H1 (cell line): ENCODE measurements at regions not wholly inside any gene's neighbourhood (a gene's known extent, or its start where the extent isn't known, plus 50 kb on each side); places are given as distances from the start of the nearest gene placed in this dataset.

Experiments
- CTCF ChIA-PET: fragments of 300-600 bp; sonication (Branson Sonifier 250); formaldehyde crosslinking; loops from one replicate; lab custom pipeline; 2021; ENCODE audit not compliant: partially characterized antibody; lab: Charles Lee
- POLR2A ChIA-PET: fragments of 300-600 bp; sonication (Branson Sonifier 250); formaldehyde crosslinking; loops from one replicate; lab custom pipeline; 2021; ENCODE audit warnings: inconsistent platforms; ENCODE audit not compliant: partially characterized antibody; lab: Charles Lee
- DNase-seq, 2 experiments: peaks; one replicate each; pipeline versions ENCODE4 v3.0.0 to v3.0.0-alpha.2; 2010 to 2022; ENCODE audit warnings: low spot score in 2 of 2, low read depth in 1 of 2, mixed read lengths in 1 of 2
- FAIRE-seq: peaks from 2 replicates; lab custom pipeline; 2011; peaks lifted over from hg19 to GRCh38; lab: Jason Lieb, UNC
- H2AFZ ChIP-seq: 2 replicates; pipeline ENCODE4 v1.8.1; 2012; ENCODE audit warnings: low read length, inconsistent platforms
- H2AK5ac ChIP-seq: 2 replicates; pipeline ENCODE4 v1.6.1; 2013; ENCODE audit warnings: low read depth, low read length
- H2BK120ac ChIP-seq: replicated peaks from 2 replicates; pipeline ENCODE3; 2013; ENCODE audit warnings: low read depth, low read length, inconsistent platforms
- H2BK12ac ChIP-seq: 2 replicates; pipeline ENCODE4 v1.6.1; 2013; ENCODE audit warnings: low read depth, low read length
- H2BK15ac ChIP-seq: 2 replicates; pipeline ENCODE4 v1.6.1; 2013; ENCODE audit warnings: low read length
- H2BK20ac ChIP-seq: 2 replicates; pipeline ENCODE4 v1.6.1; 2013; ENCODE audit warnings: low read length
- H2BK5ac ChIP-seq: 2 replicates; pipeline ENCODE4 v1.6.1; 2013; ENCODE audit warnings: low read depth, low read length
- H3K14ac ChIP-seq: 2 replicates; pipeline ENCODE4 v1.6.1; 2013; ENCODE audit warnings: inconsistent platforms; ENCODE audit not compliant: insufficient read length
- H3K18ac ChIP-seq: 2 replicates; pipeline ENCODE4 v1.6.1; 2013; ENCODE audit warnings: low read length; ENCODE audit errors: extremely low read depth
- H3K23ac ChIP-seq: 2 replicates; pipeline ENCODE4 v1.6.1; 2013; ENCODE audit warnings: inconsistent platforms; ENCODE audit not compliant: insufficient read length
- H3K23me2 ChIP-seq: 2 replicates; pipeline ENCODE4 v1.6.1; 2013; ENCODE audit warnings: low read depth, low read length
- H3K27ac ChIP-seq: 2 replicates; pipeline ENCODE4 v1.6.1; 2011; ENCODE audit warnings: low read depth, low read length, inconsistent platforms
- H3K27me3 ChIP-seq, 4 experiments: replicated peaks in 1 of 4; 1 replicate in 1 of 4; 2 replicates in 3 of 4; pipeline versions ENCODE4 v1.6.1 to v1.8.1; 2011 to 2013; ENCODE audit warnings: low read length in 3 of 4, mild to moderate bottlenecking in 3 of 4, inconsistent platforms in 2 of 4, mixed read lengths in 2 of 4, moderate library complexity in 1 of 4; ENCODE audit not compliant: control insufficient read depth in 3 of 4, insufficient read depth in 3 of 4; ENCODE audit errors: extremely low read depth in 1 of 4
- H3K36me3 ChIP-seq, 4 experiments: 2 replicates each; pipeline versions ENCODE4 v1.6.1 to v1.8.1; 2011 to 2013; ENCODE audit warnings: mild to moderate bottlenecking in 4 of 4, low read length in 3 of 4, moderate library complexity in 2 of 4, control low read depth in 1 of 4, inconsistent platforms in 1 of 4; ENCODE audit not compliant: insufficient read depth in 4 of 4, control insufficient read depth in 2 of 4
- H3K4ac ChIP-seq: replicated peaks from 2 replicates; pipeline ENCODE3; 2013; ENCODE audit warnings: low read length, low read depth, mixed read lengths, inconsistent platforms; ENCODE audit not compliant: insufficient read length
- H3K4me1 ChIP-seq, 4 experiments: replicated peaks in 1 of 4; 1 replicate in 1 of 4; 2 replicates in 3 of 4; pipeline versions ENCODE4 v1.6.1 to v1.8.1; 2011 to 2013; ENCODE audit warnings: low read length in 3 of 4, inconsistent platforms in 2 of 4, mixed read lengths in 1 of 4; ENCODE audit not compliant: insufficient read depth in 4 of 4, control insufficient read depth in 3 of 4
- H3K4me2 ChIP-seq, 2 experiments: 2 replicates each; pipeline versions ENCODE4 v1.6.1 to v1.8.1; 2011 to 2013; ENCODE audit warnings: low read depth in 2 of 2, low read length in 2 of 2, control low read depth in 1 of 2, inconsistent platforms in 1 of 2, mild to moderate bottlenecking in 1 of 2; ENCODE audit not compliant: insufficient read depth in 1 of 2
- H3K4me3 ChIP-seq, 4 experiments: fragments of 200-600, 300-600 bp in 1 of 4; sonication (generic), shearing (Covaris generic), sonication (Bioruptor Twin) in 1 of 4; 2 replicates each; pipeline versions ENCODE4 v1.5.1 to v1.8.1; 2011 to 2016; ENCODE audit warnings: low read length in 4 of 4, low read depth in 3 of 4, control low read depth in 2 of 4, inconsistent platforms in 2 of 4, mild to moderate bottlenecking in 2 of 4, mixed read lengths in 1 of 4, moderate library complexity in 1 of 4; ENCODE audit not compliant: insufficient read depth in 2 of 4; ENCODE audit errors: extremely low read depth in 1 of 4
- H3K56ac ChIP-seq: replicated peaks from 2 replicates; pipeline ENCODE3; 2013; ENCODE audit warnings: low read depth, mild to moderate bottlenecking, mixed read lengths, low read length, inconsistent platforms; ENCODE audit not compliant: insufficient read length
- H3K79me1 ChIP-seq: 2 replicates; pipeline ENCODE4 v1.6.1; 2013; ENCODE audit warnings: low read depth, low read length, control low read depth
- H3K79me2 ChIP-seq, 2 experiments: 2 replicates each; pipeline versions ENCODE4 v1.6.1 to v1.8.1; 2012 to 2013; ENCODE audit warnings: low read length in 2 of 2, mild to moderate bottlenecking in 2 of 2, inconsistent platforms in 1 of 2; ENCODE audit not compliant: insufficient read depth in 2 of 2, control insufficient read depth in 1 of 2
- H3K9ac ChIP-seq, 4 experiments: replicated peaks in 1 of 4; 1 replicate in 1 of 4; 2 replicates in 3 of 4; pipeline versions ENCODE4 v1.6.1 to v1.8.1; 2011 to 2013; ENCODE audit warnings: low read depth in 3 of 4, low read length in 3 of 4, control low read depth in 2 of 4, mild to moderate bottlenecking in 2 of 4, moderate library complexity in 2 of 4, inconsistent platforms in 1 of 4; ENCODE audit errors: extremely low read depth in 1 of 4
- H3K9me3 ChIP-seq, 2 experiments: 2 replicates each; pipeline versions ENCODE4 v1.6.1 to v1.8.1; 2012 to 2013; ENCODE audit warnings: mild to moderate bottlenecking in 2 of 2, moderate library complexity in 2 of 2, control low read depth in 1 of 2, inconsistent platforms in 1 of 2, low read depth in 1 of 2, low read length in 1 of 2, mixed read lengths in 1 of 2; ENCODE audit not compliant: insufficient read depth in 2 of 2
- H4K20me1 ChIP-seq, 2 experiments: replicated peaks in 1 of 2; 2 replicates each; pipeline versions ENCODE3 to v1.8.1; 2011 to 2013; ENCODE audit warnings: inconsistent platforms in 2 of 2, low read length in 2 of 2, mild to moderate bottlenecking in 1 of 2; ENCODE audit not compliant: insufficient read depth in 2 of 2, control insufficient read depth in 1 of 2
- H4K5ac ChIP-seq: 2 replicates; pipeline ENCODE4 v1.6.1; 2013; ENCODE audit warnings: low read length, low read depth, mixed read lengths, inconsistent platforms; ENCODE audit not compliant: insufficient read length
- H4K8ac ChIP-seq: 2 replicates; pipeline ENCODE4 v1.8.0; 2013; ENCODE audit warnings: mild to moderate bottlenecking, moderate library complexity, low read length, inconsistent platforms; ENCODE audit not compliant: insufficient read depth; ENCODE audit errors: extremely low read depth
- H4K91ac ChIP-seq: replicated peaks from 2 replicates; pipeline ENCODE3; 2013; ENCODE audit warnings: low read length, mixed read lengths, inconsistent platforms; ENCODE audit not compliant: insufficient read length
- BRCA1 ChIP-seq: IDR thresholded peaks from 2 replicates; pipeline ENCODE4 v1.6.1; 2012; ENCODE audit warnings: low read depth, low read length, improper control_type of control experiment
- CBX5 ChIP-seq: fragments of 300-800, 300-1000 bp; sonication (generic); IDR thresholded peaks from 2 replicates; pipeline ENCODE4 v1.7.1; 2016; ENCODE audit warnings: antibody characterized with exemption, low read length, low read depth
- GTF2F1 ChIP-seq: IDR thresholded peaks from 2 replicates; pipeline ENCODE4 v1.6.1; 2012; ENCODE audit warnings: low read depth, low read length, improper control_type of control experiment, borderline replicate concordance
- HDAC6 ChIP-seq: IDR thresholded peaks from one replicate; pipeline ENCODE4 v1.7.1; 2012; ENCODE audit warnings: low read depth, mild to moderate bottlenecking, inconsistent platforms, low read length, moderate library complexity
- JUN ChIP-seq: IDR thresholded peaks from 2 replicates; pipeline ENCODE4 v1.6.1; 2011; ENCODE audit warnings: low read depth, mild to moderate bottlenecking, improper control_type of control experiment, low read length
- NANOG ChIP-seq: IDR thresholded peaks from 2 replicates; pipeline ENCODE4 v1.6.1; 2011; ENCODE audit warnings: low read length, low read depth, mild to moderate bottlenecking, inconsistent platforms; ENCODE audit not compliant: insufficient read depth, poor library complexity, severe bottlenecking
- RAD21 ChIP-seq, 2 experiments: IDR thresholded peaks in 1 of 2; conservative IDR thresholded peaks in 1 of 2; 2 replicates each; pipeline ENCODE4 v1.6.1; 2011; ENCODE audit warnings: low read depth in 2 of 2, low read length in 2 of 2, improper control_type of control experiment in 1 of 2, inconsistent platforms in 1 of 2, mild to moderate bottlenecking in 1 of 2, moderate library complexity in 1 of 2
- RBBP5 ChIP-seq: IDR thresholded peaks from 2 replicates; pipeline ENCODE4 v1.7.1; 2012; ENCODE audit warnings: low read depth, mild to moderate bottlenecking, inconsistent platforms, low read length, moderate library complexity, borderline replicate concordance
- SIX5 ChIP-seq: IDR thresholded peaks from 2 replicates; pipeline ENCODE4 v1.6.1; 2011; ENCODE audit warnings: mild to moderate bottlenecking, low read depth, low read length
- SP1 ChIP-seq: IDR thresholded peaks from 2 replicates; pipeline ENCODE4 v1.6.1; 2011; ENCODE audit warnings: low read depth, low read length
- SP4 ChIP-seq: IDR thresholded peaks from 2 replicates; pipeline ENCODE4 v1.6.1; 2012; ENCODE audit warnings: low read length, inconsistent platforms
- TAF7 ChIP-seq: optimal IDR thresholded peaks from 2 replicates; pipeline ENCODE3; 2011; ENCODE audit warnings: low read depth, mild to moderate bottlenecking, inconsistent platforms, low read length, moderate library complexity, borderline replicate concordance
- WGBS, 2 experiments: shearing (Covaris generic) in 1 of 2; methylation state at CpG; one replicate each; pipeline versions ENCODE4 v1.1.6 to v1.1.7; 2013 to 2015; ENCODE audit warnings: low lambda C conversion rate in 2 of 2, mixed read lengths in 2 of 2, inconsistent platforms in 1 of 2, low coverage in 1 of 2, missing lambda C conversion rate in 1 of 2; ENCODE audit not compliant: insufficient replicate concordance in 2 of 2, insufficient coverage in 1 of 2, insufficient read length in 1 of 2; ENCODE audit errors: extremely low coverage in 1 of 2, missing lambda C conversion rate in 1 of 2; 5-methylcytosine and 5-hydroxymethylcytosine counted together

DNA sequence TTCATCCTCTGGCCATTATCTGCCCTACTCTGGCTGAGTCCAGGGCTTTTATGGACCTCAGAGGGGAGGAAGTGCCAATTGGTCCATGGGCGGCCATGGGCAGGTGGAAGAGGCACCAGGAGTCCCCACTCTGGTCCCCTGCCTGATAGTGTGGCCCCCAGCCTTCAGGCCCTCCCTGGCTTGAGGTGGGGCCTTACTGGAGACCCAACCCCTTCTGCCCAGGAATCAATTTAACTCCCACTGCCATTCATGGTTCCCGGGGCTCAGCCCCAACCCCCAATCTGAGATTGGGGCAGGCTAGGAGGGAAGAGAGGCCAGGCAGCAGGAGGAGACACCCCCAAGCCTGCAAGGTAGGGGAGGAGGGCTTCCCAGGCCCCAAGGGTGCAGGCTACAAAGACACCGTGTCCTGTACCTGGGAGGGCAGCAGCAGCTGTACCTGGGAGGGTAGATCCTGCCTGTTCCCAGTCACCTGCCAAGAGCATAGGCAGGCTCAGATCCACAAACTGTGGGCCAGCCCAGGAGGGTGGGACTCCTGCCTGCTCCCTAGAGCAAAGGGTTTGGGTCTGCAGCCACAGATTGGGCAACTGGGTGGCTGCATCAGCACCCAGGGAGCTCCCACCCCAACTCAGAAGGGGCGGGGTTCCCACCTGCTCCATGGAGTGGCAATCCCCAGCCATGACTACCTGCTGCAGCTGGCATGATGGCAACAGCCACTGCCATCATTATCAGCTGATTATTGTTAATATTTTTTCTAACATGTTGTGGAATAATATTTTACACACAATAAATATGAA, 1044.1 kb upstream of the B3GALT2 start:
- Histone ChIP-seq H3K4me3 (no peak overlapping the region), H3K4me1 (no peaks in the 10 kb centered on the region), H2AFZ (no peak overlapping the region), H3K56ac (no peak overlapping the region), H3K79me2 (no peaks in the 10 kb centered on the region), H4K20me1 (no peaks in the 10 kb centered on the region), H3K14ac (no peak overlapping the region), H4K91ac (no peak overlapping the region), H3K27me3 (no peaks in the 10 kb centered on the region), H4K5ac (no peak overlapping the region), H2BK15ac (no peak overlapping the region), H3K36me3 (no peaks in the 10 kb centered on the region), H3K18ac (no peak overlapping the region), H2BK12ac (no peak overlapping the region), H3K23me2 (no peaks in the 10 kb centered on the region), H2BK5ac (no peak overlapping the region), H3K79me1 (no peaks in the 10 kb centered on the region), H3K27ac (no peak overlapping the region), H3K23ac (no peak overlapping the region), H3K4me2 (no peak overlapping the region), H3K4ac (no peak overlapping the region), H2BK20ac (no peak overlapping the region), H4K8ac (0 out of 2 replicates have a peak overlapping the region, but pooled peaks have one; percentile 14), H3K9ac (no peak overlapping the region), H3K9me3 (no peaks in the 10 kb centered on the region), H2BK120ac (no peak overlapping the region), H2AK5ac (no peak overlapping the region)
- FAIRE-seq (no peak), DNase-seq (no peak)
- CTCF ChIA-PET, result interaction anchor here (0.6 kb wide), 1 partner anchor 218 kb away, joined by 3 read pairs; no protein-coding TSS in a partner anchor
- WGBS, 2 experiments, result 82% methylated on average over 4 of the region's 4 CpGs; no CpG with 5 or more reads in 1 of the 2 experiments
- POLR2A ChIA-PET, result no interaction called here
- TF ChIP-seq CBX5, result no peak
- no peak for TF ChIP-seq SIX5
- TF ChIP-seq BRCA1, result no peak
- no peak for TF ChIP-seq TAF7
- TF ChIP-seq RBBP5, result no peak
- TF ChIP-seq SP4, result no peak
- TF ChIP-seq NANOG, result no peak
- TF ChIP-seq HDAC6, result no peak
- no peak for TF ChIP-seq RAD21 (IDR thresholded peaks at IDR 0.05 in 1 of 2, conservative IDR thresholded peaks at IDR 0.05 in 1 of 2; ENCODE audit: low read depth in 2 of 2, low read length in 2 of 2)
- TF ChIP-seq SP1, result no peak
- no peak for TF ChIP-seq JUN
- TF ChIP-seq GTF2F1, result no peak
